ENCODE measurements at regions not wholly inside any gene's neighbourhood (a gene's known extent, or its start where the extent isn't known, plus 50 kb on each side); places are given as distances from the start of the nearest gene placed in this dataset.
"Not testable (repeated sequence)": the region's sequence is repeated elsewhere in the genome, so short reads cannot be mapped to it uniquely, and the experiment has no call there.

DNA sequence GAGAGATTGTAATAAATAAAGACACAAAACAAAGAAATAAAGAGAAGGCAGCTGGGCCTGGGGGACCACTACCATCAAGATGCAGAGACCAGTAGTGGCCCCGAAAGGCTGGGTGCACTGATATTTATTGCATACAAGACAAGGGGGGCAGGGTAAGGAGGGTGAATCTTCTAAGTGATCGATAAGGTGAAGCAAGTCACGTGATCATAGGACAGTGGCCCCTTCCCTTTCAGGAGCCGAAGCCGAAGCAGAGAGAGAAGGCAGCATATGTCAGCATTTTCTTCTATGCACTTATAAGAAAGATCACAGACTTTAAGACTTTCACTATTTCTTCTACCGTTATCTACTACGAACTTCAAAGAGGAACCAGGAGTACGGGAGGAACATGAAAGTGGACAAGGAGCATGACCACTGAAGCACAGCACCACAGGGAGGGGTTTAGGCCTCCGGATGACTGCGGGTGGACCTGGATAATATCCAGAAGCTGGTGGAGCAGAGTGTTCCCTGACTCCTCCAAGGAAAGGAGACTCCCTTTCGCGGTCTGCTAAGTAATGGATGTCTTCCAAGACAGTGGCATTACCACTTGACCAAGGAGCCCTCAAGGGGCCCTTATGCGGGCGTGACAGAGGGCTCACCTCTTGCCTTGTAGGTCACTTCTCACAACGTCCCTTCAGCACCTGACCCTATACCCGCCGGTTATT lies 126.4 kb downstream of the RBM46 start:
- DNase-seq = not testable (repeated sequence)

DNA sequence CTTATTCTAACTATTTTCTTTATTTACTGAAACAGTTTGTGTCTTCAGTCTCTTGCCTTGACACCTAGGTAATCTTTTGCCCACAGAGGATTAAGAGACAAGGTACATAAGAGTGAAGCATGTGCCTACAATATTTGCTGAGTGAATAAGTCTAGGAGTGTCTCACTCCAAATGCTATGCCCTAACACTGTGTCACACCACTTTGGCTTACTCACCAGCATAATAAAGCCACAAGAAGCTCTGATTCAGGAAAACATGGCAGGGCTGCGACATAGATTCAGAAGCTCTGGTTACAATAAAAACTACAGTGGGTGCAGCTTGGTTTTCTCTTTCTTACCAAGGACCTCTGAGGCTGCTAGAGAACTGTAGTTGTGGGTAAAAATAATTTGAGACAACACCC lies 127.1 kb downstream of the RBM46 start:
- DNase-seq = no peak

DNA sequence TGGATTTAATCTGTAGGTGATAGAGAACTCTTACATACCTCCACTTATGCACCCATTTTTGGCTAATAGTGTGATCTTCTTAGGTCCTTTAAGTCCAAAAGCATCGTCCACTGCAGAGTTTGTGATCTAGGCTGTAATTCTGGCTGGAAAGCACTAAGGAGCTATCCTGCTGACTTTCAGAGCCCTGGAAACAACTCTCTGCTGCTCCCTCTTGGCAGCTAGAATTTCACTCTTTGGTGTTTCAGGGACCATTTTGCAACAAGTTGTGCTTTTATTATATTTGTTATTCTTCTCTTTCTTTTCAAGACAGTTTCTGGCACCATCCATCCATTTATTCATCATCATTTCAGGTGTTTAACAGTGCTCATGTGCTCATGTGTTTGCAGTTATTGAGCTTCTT lies 130.0 kb downstream of the RBM46 start:
- DNase-seq = no peak

GRCh38 chr4:154911608-154912098 lies 130.6 kb downstream of the RBM46 start:
- DNase-seq = no peak

- no peak for DNase-seq
These were observed 135.0 kb downstream of the RBM46 start for GRCh38 chr4:154916068-154916467.

DNA sequence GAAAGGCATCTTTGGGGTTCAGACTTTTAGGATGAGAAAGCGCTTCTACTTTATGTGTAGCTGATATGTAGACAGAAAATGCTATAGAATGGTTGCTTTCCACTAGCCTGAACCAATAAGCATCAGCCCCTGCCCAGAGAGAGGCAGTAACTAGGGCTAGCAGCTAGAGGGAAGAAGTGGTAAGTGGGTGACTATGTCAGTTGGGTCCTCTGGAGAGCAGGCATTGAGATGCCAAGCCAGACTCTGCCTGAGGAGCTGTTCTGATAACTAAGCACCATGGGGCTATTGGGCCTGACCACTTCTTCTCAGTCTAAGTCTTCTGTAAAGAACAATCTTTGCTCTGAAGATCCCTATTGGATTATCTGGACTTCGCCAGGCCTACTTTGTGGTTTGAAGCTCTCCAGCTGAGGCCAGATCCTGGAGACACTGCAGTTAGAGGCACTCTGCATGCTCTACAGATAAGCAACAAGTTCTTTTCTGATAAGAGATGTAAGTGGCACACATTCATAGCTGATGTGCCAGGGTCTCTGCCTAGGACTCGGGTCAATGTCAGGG lies 146.1 kb downstream of the RBM46 start:
- DNase-seq = no peak

DNA sequence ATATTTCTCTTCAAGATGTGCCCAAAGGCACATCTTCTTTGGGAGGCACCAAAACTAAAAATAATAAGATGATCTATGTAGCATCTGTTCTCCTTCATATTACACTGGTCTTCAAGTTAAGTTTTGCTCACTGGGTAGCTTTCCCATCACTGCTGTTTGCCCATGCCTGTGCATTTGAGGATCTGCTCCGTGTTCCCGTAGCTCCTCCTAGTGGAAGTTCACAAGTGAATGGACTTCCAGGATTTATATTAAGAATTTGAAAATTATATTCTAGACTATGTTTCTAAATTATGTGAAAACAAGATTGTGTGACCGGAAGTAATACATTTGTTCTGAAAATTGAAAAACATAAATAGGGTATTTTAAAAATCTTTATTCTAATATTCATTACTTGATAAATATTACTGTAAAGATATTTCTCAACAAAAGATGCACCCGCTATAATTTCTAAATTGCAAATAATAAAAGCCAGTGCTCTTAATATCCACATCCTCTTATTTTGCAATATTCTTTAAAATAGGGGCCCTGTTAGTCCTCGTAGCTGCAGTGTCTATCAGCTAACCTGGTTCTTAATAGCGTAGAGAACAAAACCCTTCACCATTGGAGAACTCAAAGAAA lies 147.7 kb downstream of the RBM46 start:
- no peak for DNase-seq

GRCh38 chr4:154936873-154937272 lies 155.8 kb downstream of the RBM46 start:
- no peak for DNase-seq

DNA sequence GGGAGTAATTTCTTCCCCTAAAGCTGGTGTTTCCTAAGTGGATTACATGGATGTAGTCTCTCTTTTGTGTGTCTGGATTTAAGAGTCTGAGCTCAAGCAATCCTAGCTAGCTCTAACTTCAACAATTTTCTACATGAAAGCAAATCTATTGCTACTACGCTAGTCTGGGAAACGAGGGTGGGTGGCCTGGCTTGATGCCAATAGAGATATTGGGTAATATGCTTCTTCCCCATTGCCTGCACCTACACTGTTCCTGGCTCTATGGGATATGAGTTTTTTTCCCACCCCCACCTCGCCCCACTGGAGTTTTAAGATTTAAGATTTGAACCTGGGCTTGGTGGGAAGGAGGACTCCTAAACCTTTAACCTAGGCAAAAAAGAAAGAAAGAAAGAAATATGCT lies 158.8 kb downstream of the RBM46 start:
- no peak for DNase-seq

- DNase-seq = no peak
These were observed 161.1 kb downstream of the RBM46 start for GRCh38 chr4:154942176-154942575.

DNA sequence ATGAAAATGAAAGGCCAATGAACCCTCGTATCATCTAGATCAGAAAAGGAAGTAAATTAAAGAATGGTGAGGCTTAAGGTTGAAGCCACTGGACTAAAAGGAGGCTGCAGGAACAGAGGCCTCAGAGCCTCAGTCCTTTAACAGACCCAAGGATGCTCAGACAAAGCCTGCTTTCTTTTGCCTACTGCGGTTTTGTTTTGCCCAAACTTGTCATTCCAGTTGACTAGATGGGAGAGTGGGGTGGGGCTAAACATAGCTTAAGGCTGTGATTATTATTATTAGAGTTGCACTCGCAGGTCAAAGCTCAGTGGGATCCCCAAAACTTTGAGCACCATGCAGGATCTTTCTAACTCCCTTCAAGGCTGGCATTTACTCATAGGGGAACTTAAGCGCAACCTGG lies 163.9 kb downstream of the RBM46 start:
- DNase-seq = no peak

- no peak for DNase-seq
These were observed 165.0 kb downstream of the RBM46 start for GRCh38 chr4:154946113-154946512.

- no peak for DNase-seq
These were observed 172.6 kb downstream of the RBM46 start for GRCh38 chr4:154953691-154954090.

DNA sequence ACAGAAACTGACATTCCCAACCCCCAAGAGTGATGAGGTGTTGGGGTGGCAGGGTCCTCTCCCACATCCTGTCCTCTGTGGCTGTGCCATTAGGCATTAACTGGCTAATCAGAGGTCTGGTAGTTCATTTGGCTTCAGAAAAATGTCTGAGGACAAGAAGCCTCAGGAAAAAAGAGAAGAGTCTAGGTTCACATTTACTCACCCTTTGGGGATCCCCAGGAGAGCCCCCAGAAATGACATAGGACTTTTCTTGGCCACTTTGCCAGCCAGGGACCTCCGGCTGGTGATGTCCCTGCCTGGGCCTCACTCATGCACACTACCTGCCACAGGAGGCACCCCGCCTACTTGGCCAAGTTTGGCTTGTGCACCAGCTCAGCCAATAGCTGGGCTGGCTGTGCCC lies 173.0 kb downstream of the RBM46 start:
- no peak for DNase-seq

- DNase-seq = no peak
These were observed 177.0 kb downstream of the RBM46 start for GRCh38 chr4:154958121-154958520.

DNA sequence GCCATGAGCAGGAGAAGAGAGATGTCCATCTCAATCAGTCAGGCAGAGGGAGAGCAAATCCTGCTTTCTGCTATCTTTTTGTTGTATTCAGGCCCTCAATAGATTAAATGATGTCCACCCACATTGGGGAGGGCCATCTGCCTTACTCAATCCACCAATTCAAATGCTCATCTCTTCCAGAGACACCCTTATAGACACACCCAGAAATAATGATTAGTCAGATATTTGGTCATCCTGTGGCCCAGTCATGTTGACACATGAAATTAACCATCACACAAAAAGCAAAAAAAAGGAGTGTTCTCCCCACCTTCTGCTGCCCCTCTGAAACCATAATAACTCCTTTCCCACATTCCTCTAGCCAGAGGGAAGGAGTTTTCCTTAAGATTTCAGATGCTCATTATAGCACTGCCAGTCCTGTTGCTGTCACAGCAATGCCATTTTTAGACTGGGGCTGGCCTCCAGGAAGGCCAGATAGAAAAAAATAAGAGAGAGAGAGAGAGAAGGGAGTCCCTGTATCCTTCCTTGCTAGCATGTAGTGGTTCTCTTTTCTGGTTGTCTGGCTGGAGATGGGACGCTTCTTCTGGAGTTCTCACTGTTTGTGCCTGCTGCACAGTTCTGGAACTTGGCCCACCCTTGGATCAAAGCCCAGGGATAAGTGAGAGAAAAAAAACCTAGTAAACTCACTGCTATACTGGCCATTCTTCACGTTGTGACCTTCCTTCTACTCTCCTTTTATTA lies 177.7 kb downstream of the RBM46 start:
- DNase-seq = peak; percentile 70

DNA sequence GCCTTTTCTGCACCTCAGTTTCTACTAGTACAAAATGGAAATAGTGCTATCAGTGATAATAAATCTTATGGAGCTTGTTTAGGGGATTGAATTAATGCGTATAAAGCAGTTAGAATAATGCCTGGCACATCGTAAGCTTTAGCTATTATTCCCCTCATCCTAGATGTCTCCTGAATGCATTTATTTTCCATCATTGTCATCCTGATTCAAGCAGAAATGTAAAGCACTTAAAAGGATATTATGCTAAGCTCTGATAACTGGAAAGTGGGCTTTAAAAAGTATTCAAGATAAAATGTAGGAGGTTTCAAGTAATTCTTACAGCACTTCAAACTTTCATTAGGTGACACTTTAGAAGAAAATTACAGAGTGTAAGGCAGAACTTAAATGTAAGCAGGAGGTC lies 178.7 kb downstream of the RBM46 start:
- no peak for DNase-seq

GRCh38 chr4:154960476-154960875 lies 179.4 kb downstream of the RBM46 start:
- DNase-seq = no peak

GRCh38 chr4:154961263-154961662 lies 180.2 kb downstream of the RBM46 start:
- DNase-seq = no peak

DNA sequence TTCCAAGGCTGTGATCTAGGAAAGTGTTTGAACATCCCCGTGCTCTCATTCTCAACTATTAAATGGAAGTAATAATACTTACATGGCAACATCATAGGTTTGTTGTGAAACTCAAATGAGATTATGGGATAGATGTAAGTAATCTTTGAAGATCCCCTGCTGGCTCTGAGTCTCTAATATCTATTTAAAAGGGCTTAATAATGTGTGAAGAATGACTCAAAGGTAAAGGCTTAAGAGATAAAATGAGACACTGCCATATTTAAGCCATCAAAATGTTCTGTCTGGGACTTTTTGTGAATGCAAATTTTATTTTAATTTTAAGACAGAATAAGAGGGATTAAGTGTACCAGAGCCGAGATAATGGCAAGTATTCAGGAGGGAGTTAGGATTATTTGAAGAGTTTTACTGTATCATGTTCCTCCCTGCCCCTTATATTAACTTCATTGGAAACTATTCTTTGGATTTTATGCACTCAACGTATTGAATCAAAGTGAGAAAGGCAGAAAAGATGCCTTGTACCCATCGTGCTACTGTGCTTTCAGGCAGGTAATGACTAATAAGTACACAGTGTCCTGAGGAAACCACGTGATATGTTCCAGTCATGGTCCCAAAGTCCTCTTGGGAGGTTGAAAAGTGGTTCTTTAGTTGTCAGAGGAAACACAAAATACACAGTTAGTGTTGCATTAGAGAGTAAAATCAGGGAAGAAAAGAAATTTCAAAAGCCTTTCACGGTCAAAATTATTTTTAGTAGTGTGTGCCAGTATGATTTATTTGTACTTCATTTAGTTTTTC lies 192.4 kb downstream of the RBM46 start:
- DNase-seq = no peak

DNA sequence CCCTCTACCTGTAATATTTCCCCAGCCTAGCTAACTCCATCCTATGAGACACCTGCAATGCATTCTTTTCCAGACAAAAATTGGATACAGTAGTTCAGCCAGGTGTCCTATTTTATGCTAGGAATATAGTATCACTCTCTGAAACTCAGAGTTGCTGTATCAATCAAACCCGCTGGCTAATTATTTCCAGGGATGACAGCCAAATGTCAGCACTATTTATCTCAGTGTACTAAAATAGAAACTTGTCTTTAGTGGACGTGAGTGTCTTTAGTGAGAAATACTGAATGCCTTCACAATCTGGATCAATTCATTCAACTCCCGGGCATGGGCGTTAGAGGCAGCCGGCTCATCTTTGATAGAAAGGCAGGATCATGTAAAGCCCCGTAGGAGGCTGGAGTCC lies 196.2 kb downstream of the RBM46 start:
- no peak for DNase-seq

DNA sequence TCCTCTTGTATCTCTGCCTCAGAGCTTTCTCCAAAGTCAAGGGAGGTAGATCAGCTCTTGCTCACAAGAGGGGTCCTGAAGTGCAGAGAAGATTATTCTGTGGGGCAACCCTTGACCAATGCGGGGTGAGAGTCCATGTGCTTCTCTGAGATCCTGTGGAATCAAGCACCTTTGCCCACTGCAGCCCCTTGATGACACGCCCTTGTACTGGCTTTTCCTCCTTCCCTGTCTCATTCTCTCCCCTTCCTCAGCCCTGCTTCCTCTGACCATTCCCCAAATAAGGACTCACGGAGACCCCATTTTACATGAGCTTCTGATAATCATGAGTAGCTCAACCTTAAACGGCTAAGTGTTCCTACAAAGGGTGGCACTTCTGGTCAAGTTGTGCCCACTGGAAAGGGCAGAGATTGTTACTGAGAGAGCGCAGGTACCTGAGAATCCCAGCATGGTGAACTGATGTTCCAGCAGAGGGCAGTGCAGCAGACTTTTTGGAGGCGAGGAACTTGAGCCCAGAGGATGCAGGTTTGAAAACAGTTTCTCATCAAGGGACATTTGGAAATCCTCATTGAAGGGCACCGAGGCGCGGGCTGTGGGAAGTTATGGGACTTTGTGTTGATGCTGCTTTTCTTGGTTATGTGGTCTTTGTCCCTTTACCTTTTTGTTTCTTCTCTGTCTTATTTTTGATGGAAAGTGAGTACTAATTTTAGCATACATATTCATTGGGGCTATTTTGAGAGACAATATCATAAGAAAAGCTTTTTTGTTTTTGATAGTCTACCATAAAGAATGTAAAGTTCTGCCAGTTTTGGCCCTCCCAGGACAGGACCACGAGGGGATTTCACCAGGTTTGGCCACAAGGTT lies 201.3 kb downstream of the RBM46 start:
- DNase-seq = peak; percentile 35

All from left hindlimb (tissue), 1 donor.